HUDEP-2 (cell line): ENCODE measurements at regions not wholly inside any gene's neighbourhood (a gene's known extent, or its start where the extent isn't known, plus 50 kb on each side); places are given as distances from the start of the nearest gene placed in this dataset.
"Not testable (repeated sequence)": the region's sequence is repeated elsewhere in the genome, so short reads cannot be mapped to it uniquely, and the experiment has no call there.

Source experiments
- DNase-seq, 76 experiments: peaks; one replicate each; lab custom pipeline; 2025; ENCODE audit not compliant: unreplicated experiment in 76 of 76; lab: John Stamatoyannopoulos, UW

DNA sequence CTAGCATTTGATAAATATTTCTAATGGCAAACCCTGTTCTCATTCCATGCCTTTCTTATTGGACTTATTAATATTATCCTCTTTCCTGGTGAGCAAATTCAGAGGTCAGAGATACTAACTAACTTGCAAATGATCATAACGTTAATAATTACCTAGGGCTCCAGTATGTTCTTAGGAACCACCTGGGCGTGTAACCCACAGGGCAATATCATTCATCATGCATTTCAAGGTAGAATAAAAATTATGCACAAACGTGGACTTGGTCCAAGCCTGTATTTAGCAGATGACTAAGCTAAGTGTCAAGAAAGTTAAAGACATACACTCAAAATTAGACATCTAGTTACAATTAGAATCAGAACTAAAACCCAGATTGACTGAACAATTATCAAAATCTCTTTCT lies 850.1 kb downstream of the TRIML1 start:
- DNase-seq: no peak

DNA sequence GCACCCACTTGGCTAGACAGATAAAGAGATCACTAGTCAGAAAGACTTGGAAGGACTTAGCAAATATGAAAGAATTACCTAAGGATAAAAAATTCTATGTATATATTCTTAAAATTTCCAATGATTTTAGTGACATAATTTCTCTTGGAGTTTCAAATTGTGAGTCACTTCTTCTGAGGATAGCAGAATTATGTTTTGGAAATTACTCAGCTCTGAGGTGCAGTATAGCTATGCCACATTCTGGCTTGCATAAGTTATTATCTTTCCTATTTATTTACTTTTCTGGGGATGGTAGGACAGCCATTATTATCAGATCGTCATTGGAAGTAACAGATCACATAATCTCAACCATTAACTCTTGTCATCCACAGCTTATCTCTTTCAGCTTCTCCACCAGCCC lies 853.5 kb downstream of the TRIML1 start:
- no peak for DNase-seq

DNA sequence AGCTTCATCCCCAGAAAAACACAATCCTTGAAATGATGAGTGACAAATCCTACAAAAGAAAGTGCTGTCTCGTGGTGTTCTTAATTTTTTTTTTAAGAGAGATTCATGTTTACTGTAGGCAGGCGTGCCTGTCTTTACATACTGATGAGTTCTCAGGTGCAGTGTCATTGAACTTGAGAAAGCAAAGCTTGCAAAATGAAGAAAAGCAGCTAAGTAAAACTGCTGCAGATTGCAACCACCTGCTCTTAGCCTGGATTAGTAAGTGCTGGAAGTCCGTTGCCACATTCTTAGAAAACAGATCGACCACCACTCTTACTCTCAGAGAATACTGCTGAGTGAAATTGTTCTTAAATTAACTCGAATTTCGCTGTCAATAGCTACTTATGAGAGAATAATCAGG lies 854.6 kb downstream of the TRIML1 start:
- DNase-seq: no peak

DNA sequence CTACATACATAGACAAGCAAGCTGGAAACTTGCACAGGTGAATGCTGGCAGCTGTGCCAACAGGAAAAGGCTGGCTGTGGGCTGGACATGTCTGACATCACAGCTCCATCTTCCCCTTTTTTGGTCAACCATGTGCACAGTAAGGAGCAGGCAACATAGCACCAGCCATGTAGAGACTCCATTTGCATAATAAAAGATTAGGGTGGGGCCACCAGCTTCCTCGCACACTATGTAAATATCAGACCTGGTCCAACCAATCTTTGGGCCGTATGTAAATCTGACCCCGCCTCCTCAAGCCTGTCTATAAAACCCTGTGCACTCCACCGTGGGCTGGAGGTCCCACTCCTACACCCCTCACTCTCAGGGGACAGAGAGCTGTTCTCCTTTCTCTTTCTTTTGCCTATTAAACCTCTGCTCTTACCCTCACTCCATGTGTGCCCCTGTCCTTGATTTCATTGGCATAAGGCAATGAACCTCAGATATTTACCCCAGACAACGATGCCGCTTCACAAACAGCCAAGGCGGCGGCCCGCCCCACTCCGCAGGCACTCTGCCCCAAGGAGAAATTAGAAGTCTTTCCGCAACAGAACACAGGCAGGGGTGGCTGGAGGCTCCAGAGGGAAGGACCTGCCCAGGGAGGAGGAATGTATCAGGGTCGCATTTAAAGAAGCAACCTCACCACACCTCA lies 862.2 kb downstream of the TRIML1 start:
- no peak for DNase-seq

DNA sequence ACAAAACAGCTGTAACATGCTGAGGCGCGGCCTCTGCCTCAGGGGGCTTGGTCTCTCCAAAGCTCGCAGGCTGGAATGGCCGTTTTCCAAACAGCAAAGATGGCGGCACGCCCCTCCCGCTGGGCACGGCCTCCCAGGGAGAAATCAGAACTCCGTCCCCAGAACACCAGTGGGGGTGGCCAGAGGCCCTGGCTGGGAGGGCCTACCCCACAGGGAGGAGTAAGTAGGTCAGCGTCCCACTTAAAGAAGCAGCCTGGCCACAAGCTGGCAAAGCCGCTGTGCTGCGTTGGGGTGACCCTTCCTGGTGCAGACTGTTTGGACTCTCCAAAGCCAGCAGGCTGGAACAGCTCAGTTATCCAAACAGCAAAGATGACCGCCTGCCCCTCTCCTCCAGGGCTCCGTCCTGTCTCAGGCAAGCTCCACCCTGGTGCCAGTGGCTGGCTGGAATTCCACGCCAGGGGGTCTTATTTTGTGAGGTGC lies 862.8 kb downstream of the TRIML1 start:
- DNase-seq: no peak

DNA sequence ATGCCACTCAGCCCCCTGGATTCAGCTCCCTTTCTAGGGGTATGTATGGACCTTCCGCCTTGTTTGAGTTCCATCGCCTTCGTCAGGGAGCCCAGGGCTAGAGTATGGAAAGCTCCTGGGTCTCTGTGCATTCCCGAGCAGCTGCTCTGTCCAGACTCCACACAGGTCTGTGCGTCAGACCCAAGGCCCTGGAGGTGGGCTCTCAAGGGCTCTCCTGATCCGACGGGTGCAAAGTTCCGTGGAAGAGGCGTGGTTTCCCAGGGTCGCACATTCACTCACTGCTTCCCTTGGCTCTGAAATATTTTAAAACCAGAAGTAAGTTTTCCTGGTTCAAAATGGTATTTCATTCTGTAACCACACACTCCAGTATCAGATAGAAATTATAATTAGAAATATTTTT lies 863.2 kb downstream of the TRIML1 start:
- no peak for DNase-seq

DNA sequence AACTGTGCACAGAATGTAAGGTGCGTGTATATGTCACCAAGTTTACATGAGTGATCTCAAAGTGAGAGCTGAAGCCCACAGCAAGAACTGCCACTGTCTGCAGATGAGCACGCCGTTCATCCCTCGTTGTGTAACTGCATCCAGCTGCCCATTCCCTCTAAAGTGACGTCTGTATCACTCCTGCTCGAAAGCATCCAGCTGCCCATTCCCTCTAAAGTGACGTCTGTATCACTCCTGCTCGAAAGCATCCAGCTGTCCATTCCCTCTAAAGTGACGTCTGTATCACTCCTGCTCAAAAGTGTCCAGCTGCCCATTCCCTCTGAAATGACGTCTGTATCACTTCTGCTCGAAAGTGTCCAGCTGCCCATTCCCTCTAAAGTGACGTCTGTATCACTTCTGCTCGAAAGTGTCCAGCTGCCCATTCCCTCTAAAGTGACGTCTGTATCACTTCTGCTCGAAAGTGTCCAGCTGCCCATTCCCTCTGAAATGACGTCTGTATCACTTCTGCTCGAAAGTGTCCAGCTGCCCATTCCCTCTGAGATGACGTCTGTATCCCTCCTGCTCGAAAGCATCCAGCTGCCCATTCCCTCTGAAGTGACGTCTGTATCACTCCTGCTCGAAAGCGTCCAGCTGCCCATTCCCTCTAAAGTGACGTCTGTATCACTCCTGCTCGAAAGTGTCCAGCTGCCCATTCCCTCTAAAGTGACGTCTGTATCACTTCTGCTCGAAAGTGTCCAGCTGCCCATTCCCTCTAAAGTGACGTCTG lies 871.4 kb downstream of the TRIML1 start:
- DNase-seq: not testable (repeated sequence)

DNA sequence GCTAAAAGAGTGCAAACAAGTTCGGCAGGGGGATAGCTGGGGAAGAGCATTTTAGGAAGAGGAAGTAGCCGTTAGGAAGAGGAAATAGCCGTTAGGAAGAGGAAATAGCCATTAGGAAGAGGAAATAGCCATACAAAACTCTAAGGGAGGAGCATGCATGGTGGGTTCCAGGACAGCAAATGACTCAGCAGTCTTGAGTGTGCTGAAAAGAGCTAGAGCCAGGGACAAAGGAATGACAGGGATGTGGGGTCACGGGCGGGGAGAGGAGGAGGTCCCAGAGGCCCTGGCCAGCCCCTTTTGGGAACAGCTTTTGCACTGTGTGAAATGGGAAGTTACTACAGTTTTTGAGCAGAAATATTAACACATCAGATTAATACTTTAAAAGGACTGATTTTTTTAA lies 882.6 kb downstream of the TRIML1 start:
- DNase-seq: no peak

DNA sequence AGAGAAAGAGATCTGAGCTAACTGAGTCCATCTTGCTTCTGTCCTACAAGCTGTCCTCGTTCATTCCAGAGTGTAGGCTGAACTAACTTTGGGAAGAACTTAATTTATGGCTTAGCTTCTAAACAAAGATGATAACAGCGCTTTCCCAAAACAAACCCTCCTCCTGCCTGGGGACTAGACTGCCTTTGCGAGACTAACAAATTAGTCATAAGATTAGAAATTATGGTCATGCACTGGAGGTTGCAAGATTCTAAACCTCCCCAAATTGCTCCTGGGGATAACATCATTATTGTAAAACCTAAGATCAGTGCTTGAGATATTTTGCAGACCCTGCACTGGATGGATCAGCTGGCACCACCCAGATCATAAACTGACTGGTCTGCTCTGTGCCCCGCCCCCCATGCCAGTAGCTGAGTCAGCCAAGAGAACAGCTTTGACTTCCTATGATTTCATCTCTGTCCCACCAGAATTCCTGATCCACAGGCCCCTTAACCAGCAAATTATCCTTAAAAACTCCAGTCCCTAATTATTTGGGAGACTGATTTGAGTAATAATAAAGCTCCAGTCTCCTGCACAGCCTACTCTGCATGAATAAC lies 883.3 kb downstream of the TRIML1 start:
- no peak for DNase-seq

DNA sequence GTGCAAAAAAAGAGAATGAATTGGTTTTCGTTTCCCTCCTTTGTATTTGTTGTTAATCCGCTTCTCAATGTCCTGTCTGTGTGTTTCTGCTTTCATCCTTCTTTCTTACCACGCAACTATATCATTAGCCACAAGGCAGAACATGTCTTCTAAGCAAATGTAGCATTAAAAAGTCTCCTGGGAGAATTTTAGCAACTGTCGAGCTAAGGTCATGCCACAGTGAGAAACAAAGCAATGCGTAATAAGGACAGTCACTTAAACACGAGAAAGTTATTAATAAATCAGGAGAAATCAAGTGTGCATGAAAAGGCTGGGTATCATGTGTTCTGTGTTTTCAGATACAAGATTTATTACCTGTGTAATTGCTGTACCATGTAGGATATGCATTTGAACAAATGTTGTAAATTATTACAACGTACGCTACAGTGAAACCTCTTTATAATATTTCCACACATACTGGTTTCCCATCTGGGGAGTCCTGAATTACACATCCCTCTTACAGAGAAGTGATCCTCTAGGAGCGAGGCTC lies 890.8 kb downstream of the TRIML1 start:
- no peak for DNase-seq

DNA sequence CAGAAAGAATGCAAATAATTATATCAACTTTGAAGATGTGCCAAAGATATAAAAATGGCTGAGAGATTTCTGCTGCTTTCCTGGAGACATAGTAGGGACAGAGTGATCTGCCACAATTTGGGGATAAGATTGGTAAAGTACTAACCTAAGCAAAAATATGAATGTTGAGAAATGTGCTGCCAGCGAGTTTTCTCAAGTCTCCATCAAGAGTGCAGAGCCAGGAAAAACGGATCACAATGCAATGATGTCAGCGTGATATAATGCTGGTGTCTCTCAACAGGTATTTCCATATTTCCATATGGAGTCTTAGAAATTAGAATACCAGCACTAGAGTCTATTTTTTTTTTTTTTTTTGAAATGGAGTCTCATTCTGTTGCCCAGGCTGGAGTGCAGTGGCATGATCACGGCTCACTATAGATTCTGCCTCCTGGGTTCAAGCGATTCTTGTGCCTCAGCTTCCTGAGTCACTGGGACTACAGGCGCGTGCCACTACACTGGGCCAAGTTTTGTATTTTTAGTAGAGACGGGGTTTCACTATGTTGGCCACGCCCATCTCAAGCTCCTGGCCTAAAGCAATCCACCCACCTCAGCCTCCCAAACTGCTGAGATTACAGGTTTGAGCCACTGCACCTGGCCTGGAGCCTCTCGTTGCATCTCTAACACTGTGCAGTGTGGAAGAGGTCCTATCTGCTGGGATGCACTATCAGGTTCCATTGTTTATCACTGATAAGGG lies 893.5 kb downstream of the TRIML1 start:
- DNase-seq: no peak

DNA sequence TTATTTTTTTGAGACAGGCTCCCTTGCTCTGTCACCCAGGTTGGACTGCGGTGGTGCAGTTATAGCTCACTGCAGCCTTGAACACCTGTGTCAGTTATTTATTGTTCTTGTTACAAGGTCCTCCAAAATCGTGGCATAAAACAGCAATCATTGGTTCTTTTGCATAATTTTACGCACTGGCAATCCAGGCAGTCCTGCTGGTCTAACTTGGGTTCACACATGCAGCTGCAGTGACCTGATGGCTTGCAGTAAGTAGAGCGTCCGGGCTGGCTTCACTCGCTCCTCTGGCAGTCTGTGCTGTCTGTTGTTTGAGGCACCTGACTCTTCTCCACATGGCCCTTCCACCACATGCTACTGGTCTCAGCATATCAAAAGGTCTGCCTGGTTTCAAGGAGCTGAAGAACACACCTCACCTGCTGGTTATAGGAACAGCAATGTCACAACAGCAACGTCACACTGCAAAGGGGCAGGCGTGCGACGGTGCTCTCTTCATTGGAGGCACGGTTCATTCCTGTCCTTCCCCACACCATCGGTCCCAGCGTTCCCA lies 894.6 kb downstream of the TRIML1 start:
- no peak for DNase-seq

DNA sequence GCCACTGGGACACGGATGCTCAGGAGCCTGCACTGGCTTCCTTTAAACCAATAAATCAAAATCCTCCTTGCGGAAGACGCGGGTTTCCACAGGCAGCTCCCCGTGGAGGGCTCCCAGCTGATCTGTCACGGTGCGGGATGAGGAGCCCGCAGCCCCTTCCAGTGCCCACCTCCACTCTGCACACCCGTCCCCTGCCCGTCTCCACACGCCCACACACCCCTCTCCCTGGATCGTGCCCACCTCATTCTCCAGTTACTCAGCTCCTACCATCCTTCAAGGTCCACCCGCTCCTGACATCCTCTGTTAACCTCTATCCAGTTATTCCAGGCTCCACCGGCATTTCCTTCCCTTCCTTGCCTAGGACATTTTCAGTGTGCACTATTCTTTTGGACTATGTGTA lies 895.9 kb downstream of the TRIML1 start:
- DNase-seq: no peak

DNA sequence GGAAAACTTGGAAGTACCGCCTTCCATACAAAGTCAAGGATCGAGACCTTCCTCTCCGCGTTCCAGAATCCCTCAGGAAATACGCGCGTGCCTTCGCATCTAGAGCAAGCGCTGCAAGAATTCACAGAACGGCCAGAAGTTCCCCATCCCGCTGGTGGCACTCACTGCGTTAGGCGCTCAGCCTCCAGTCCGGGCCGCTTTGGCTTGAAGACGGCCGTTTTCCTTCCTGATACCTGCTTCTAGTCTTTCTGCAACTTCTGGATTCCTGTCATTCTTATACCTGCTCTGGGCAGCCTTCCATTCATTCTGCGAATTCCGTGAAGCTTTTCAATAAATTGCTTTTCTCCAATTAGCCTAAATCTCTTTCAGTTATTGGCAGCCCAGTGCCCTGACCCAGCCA lies 896.4 kb downstream of the TRIML1 start:
- DNase-seq: no peak

DNA sequence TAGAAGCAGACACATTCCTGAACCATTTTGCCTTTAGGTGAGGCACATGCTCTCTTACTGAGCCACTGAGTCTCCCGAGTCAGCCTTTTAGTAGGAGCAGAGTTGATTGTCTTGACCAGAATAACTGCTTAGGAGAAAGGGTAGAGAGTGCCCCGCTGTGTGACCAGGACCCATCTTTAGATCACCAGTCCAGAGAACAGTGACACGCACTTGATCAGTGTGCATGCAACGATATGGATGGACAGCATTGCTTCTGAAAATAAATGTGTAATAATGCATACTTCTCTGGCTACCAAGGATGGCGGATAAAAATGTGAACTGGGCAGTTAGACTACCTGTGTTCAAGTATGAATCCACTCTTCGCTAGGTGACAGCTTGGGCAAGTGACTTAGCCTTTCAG lies 897.7 kb downstream of the TRIML1 start:
- no peak for DNase-seq

DNA sequence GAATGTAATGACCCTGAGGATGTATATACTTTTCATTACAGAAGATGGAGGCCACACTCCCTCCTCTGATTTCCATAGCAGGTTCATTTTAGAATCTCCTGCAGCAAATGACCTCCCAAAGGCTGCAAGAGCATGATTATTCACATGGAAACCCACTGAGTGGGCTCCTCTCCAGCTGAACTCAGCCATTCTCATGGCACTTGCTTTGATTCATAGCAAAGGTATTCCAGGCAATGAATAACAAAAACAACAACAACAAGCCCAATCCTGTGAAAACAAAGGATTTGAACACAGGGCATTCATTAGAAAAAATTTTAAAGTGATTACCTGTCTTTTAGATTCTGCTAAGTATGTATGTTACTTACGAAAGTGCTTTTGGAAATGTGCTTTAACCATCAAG lies 894.0 kb upstream of the FRG1 start:
- no peak for DNase-seq

DNA sequence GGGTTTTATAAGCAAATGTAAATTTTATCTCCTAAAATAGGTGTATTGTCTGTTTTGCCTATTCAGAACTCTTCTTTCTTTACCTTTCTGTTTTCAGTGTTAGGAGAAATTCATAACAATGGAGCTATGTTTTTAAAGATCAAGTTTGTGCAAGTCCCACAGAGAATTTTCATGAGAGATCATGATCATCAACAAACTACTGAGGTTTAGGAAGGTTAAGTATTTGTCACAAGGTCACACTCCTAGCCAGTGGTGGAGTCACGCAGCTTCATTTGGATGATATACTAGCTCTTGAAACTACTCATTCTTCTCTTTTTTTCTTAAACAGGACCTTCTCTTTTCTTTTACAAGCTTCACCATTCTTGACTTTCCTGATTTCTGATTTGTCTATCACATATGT lies 892.6 kb upstream of the FRG1 start:
- DNase-seq: no peak

DNA sequence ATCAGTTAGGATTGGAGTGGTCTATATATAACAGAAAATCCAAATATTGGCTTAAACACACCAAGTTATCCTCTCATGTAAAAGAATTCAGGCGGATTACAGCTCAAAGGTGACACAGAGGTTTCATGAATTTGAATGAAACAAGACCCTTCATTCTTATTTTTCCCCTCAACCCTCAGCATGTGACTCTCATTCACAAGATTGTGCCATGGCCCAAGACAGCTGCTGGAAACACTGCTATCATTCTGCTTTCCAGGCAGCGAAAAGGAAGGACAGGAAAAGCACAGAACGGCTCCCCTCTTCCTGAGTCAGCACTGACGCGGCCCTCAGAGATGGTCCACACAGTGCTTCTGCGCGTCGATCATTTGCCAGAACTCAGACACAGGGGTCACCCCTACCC lies 891.0 kb upstream of the FRG1 start:
- no peak for DNase-seq

DNA sequence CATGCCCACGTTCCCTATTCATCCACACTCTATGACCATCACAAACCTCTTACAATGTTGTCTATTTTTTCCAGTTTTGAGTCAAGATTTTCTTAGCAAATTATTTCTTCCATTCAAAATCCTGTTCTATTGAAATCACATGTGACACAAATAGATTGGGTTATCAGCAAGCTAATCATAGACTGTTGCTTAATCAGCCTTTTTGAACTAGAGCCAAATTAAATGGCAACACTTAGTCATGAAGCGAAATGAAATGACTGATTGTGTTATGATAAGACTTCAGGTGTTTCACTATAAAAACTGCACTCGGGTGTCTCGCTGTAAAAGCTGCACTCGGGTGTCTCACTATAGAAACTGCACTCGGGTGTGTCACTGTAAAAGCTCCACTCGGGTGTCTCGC lies 890.0 kb upstream of the FRG1 start:
- no peak for DNase-seq

DNA sequence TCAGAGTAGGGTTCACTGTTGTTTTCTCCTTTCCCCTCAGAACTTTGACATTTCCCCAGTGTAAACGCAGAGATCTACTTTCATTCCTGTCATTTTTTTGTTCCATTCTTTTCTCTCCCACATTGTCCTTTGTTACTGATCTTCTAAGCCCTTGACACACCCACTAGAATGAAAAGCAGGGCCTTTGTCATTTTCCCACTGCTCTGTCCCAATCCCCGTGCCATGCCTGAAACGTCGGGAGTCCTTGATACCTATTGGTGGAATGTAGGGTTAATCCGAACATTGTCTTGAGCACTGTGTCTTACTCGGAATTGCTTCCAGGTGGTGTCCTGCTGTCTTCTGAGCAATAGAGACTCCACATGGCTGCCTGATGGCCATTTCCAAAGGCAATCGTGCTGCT lies 887.1 kb upstream of the FRG1 start:
- DNase-seq: no peak

DNA sequence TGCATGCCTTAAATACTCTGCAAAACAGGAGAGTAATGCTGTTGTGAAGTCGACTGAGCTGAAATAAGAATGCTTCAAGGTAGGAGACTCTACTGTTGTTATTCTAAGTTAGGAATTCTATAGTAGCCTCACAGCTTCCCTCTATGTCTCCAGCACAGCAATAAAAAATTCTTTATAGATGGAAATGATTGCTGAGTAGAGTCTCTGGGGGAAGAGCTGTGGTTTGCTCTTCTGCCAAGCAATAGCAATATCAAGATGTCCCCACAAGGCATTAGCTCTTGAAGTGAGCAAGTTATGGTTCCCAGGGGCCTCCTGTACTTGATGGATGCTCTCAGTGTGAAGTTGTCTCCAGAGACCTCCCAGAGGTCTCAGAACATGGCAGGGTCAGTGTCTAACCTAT lies 880.6 kb upstream of the FRG1 start:
- no peak for DNase-seq
